Stimulated activated CD4-positive, alpha-beta T cell treated with anti-CD3 and anti-CD28 coated beads, TNF-alpha, amount 100 ng/mL, for 1 hour (primary cell): ENCODE measurements at regions not wholly inside any gene's neighbourhood (a gene's known extent, or its start where the extent isn't known, plus 50 kb on each side); places are given as distances from the start of the nearest gene placed in this dataset.

ENCODE experiments used
- DNase-seq, 3 donors: peaks; one replicate each; pipeline ENCODE4 v3.0.0-alpha.2; 2020; ENCODE audit warnings: low read depth in 3 of 3, low spot score in 1 of 3

DNA sequence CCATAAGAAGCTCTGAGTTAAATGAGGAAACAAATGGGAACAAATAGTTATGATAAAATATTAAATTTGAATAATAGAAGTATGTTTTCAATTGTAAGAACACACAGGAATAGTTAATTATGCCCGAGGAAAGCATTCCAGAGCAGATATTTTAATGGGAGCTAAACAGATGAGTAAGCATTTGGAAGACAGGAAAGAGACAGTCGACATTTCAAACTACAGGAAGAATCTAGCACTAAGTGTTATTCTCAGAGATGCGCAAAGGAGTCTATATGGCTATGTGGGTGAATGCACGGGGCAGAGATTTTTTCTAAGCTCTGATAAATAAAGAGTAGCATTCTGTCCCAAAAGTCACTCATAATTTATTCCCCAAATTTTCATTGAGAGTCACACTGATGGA is 64.5 kb upstream of the SSTR1 start:
- DNase-seq, result no peak

GRCh38 chr14:38143659-38144505 is 63.8 kb upstream of the SSTR1 start:
- DNase-seq, result no peak

- no peak for DNase-seq
These were observed 62.6 kb upstream of the SSTR1 start for GRCh38 chr14:38145142-38145541.

DNA sequence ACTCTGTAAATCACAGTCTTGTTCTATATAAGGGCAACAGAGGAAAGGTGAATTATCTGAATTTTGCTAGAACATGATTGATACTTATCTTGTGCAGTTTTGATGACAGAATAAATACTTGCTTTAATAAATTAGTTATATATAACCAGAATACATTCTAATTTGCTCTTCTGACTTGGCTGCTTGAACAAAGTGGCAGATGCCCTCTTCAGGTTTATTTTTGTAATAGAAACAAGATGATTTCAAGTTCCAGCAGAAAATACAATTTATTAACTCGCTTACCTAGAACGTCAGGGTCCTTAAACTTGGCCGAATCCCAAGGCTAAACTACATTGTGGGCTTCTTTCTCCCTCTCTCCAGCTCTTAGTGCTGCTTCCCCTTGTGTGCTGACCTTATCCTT is 57.6 kb upstream of the SSTR1 start:
- no peak for DNase-seq
